A673 (cell line): ENCODE measurements at regions not wholly inside any gene's neighbourhood (a gene's known extent, or its start where the extent isn't known, plus 50 kb on each side); places are given as distances from the start of the nearest gene placed in this dataset.

Experiments
- BruUV-seq: library from RNA; stranded (reverse); fragments of 400-500 nt; replicated peaks from 2 replicates; lab custom pipeline; 2021; lab: Mats Ljungman, UMichigan
- CTCF ChIA-PET: fragments of 300-600 bp; sonication (Branson Sonifier 250); formaldehyde crosslinking; loops from one replicate; lab custom pipeline; 2022; ENCODE audit warnings: antibody characterized with exemption; lab: Charles Lee
- POLR2A ChIA-PET: fragments of 300-600 bp; sonication (Branson Sonifier 250); formaldehyde crosslinking; loops from one replicate; lab custom pipeline; 2022; ENCODE audit warnings: antibody characterized with exemption; ENCODE audit not compliant: low non-redundant PET; lab: Charles Lee
- DNase-seq: peaks from one replicate; pipeline ENCODE4 v3.0.0-alpha.2; 2015; ENCODE audit warnings: low spot score
- H3K27ac ChIP-seq: fragments of 200-600 bp; sonication (generic); 2 replicates; pipeline ENCODE4 v1.5.1; 2016; ENCODE audit warnings: mixed run types, low read depth, mild to moderate bottlenecking, mixed read lengths, antibody characterized with exemption, low read length; ENCODE audit not compliant: poor library complexity, severe bottlenecking
- H3K27me3 ChIP-seq: fragments of 200-600 bp; sonication (generic); replicated peaks from 2 replicates; pipeline ENCODE4 v1.6.1; 2017; ENCODE audit warnings: mixed run types, low read depth, mild to moderate bottlenecking, mixed read lengths, antibody characterized with exemption, low read length; ENCODE audit not compliant: insufficient read depth, poor library complexity
- H3K36me3 ChIP-seq: fragments of 200-600 bp; sonication (generic); 2 replicates; pipeline ENCODE4 v1.6.1; 2016; ENCODE audit warnings: mixed run types, mild to moderate bottlenecking, mixed read lengths, antibody characterized with exemption, low read length; ENCODE audit not compliant: insufficient read depth, poor library complexity, severe bottlenecking
- H3K4me1 ChIP-seq: fragments of 200-600 bp; sonication (generic); 2 replicates; pipeline ENCODE4 v1.6.1; 2017; ENCODE audit warnings: mixed run types, mild to moderate bottlenecking, mixed read lengths, antibody characterized with exemption, low read length; ENCODE audit not compliant: insufficient read depth, poor library complexity, severe bottlenecking
- H3K4me3 ChIP-seq: fragments of 200-600 bp; sonication (generic); 2 replicates; pipeline ENCODE4 v1.5.1; 2016; ENCODE audit warnings: low read depth, mixed run types, mild to moderate bottlenecking, mixed read lengths, low read length; ENCODE audit not compliant: poor library complexity, severe bottlenecking
- H3K9me3 ChIP-seq: fragments of 200-600 bp; sonication (generic); 2 replicates; pipeline ENCODE4 v1.6.1; 2016; ENCODE audit warnings: mixed run types, low read depth, mild to moderate bottlenecking, mixed read lengths, antibody characterized with exemption, low read length; ENCODE audit not compliant: poor library complexity, severe bottlenecking
- CTCF ChIP-seq: fragments of 300-800, 200-600 bp; sonication (generic); conservative IDR thresholded peaks from 2 replicates; pipeline ENCODE4 v1.5.1; 2017; ENCODE audit warnings: low read depth, mild to moderate bottlenecking, antibody characterized with exemption, low read length, moderate library complexity, mixed read lengths
- EZH2 ChIP-seq: fragments of 200-600 bp; sonication (generic); IDR thresholded peaks from 2 replicates; pipeline ENCODE4 v1.6.1; 2017; ENCODE audit warnings: borderline replicate concordance, low read depth, mild to moderate bottlenecking, mixed read lengths, antibody characterized with exemption, low read length; ENCODE audit not compliant: poor library complexity, severe bottlenecking
- intact Hi-C: fragments of 100-400 bp; cut with micrococcal nuclease; formaldehyde crosslinking; loops from one replicate; pipeline ENCODE4 v1.10.0; 2022; ENCODE audit not compliant: unreplicated experiment

- H3K9me3 ChIP-seq: no peaks in the 10 kb centered on the region
- H3K27me3 ChIP-seq: peaks cover 3% of the 10 kb centered on the region
- H3K4me3 ChIP-seq: no peak overlapping the region
- no peaks in the 10 kb centered on the region for H3K4me1 ChIP-seq
- intact Hi-C loops: no loop called here
- POLR2A ChIA-PET: no interaction called here
- no peaks in the 10 kb centered on the region for H3K36me3 ChIP-seq
- TF ChIP-seq EZH2: no peak
- TF ChIP-seq CTCF: no peak
- no peak overlapping the region for H3K27ac ChIP-seq
- no TSS peak for BruUV-seq
- no peak for DNase-seq
- CTCF ChIA-PET: no interaction called here
Measured at GRCh38 chr2:23005469-23005868, 379.5 kb upstream of the KLHL29 start.

GRCh38 chr2:23007631-23008235 is 377.2 kb upstream of the KLHL29 start:
- Histone ChIP-seq H3K4me1 (no peaks in the 10 kb centered on the region), H3K36me3 (no peaks in the 10 kb centered on the region), H3K9me3 (no peaks in the 10 kb centered on the region), H3K4me3 (no peak overlapping the region), H3K27ac (no peak overlapping the region), H3K27me3 (peaks cover 3% of the 10 kb centered on the region)
- ChIA-PET POLR2A (no interaction called here), CTCF (no interaction called here)
- DNase-seq: no peak
- intact Hi-C loops: no loop called here
- TF ChIP-seq CTCF (no peak), EZH2 (no peak)
- no TSS peak for BruUV-seq

GRCh38 chr2:23008440-23008839 is 376.5 kb upstream of the KLHL29 start:
- peaks cover 3% of the 10 kb centered on the region for H3K27me3 ChIP-seq
- intact Hi-C loops: no loop called here
- no peak overlapping the region for H3K27ac ChIP-seq
- H3K36me3 ChIP-seq: no peaks in the 10 kb centered on the region
- ChIA-PET POLR2A (no interaction called here), CTCF (no interaction called here)
- H3K4me1 ChIP-seq: no peaks in the 10 kb centered on the region
- no peak for TF ChIP-seq EZH2
- TF ChIP-seq CTCF: no peak
- H3K9me3 ChIP-seq: no peaks in the 10 kb centered on the region
- DNase-seq: no peak
- BruUV-seq: no TSS peak
- H3K4me3 ChIP-seq: no peak overlapping the region
